Neural crest cell (in vitro differentiated cells): ENCODE measurements at regions not wholly inside any gene's neighbourhood (a gene's known extent, or its start where the extent isn't known, plus 50 kb on each side); places are given as distances from the start of the nearest gene placed in this dataset.
"Not testable (repeated sequence)": the region's sequence is repeated elsewhere in the genome, so short reads cannot be mapped to it uniquely, and the experiment has no call there.

Source experiments
- DNase-seq: peaks from one replicate; pipeline ENCODE4 v3.0.0; 2021; ENCODE audit warnings: low read depth, mixed read lengths, low spot score
- H3K27ac Mint-ChIP-seq: one replicate; pipeline ENCODE4 v1.8.0; 2021; ENCODE audit warnings: mild to moderate bottlenecking, mixed read lengths; ENCODE audit not compliant: unreplicated experiment
- H3K27me3 Mint-ChIP-seq: 2 replicates; pipeline ENCODE4 v1.8.0; 2021; ENCODE audit warnings: low read depth, mild to moderate bottlenecking, mixed read lengths
- H3K36me3 Mint-ChIP-seq: 2 replicates; pipeline ENCODE4 v1.8.0; 2021; ENCODE audit warnings: low read depth, mild to moderate bottlenecking, mixed read lengths
- H3K4me1 Mint-ChIP-seq: 2 replicates; pipeline ENCODE4 v1.8.0; 2021; ENCODE audit warnings: mixed read lengths
- H3K4me3 Mint-ChIP-seq: one replicate; pipeline ENCODE4 v1.8.0; 2021; ENCODE audit warnings: mild to moderate bottlenecking, mixed read lengths
- H3K9me3 Mint-ChIP-seq: 2 replicates; pipeline ENCODE4 v1.8.0; 2021; ENCODE audit warnings: mixed read lengths
- TF ChIP-seq, protein P1 (sequence below): fragments of 200-600 bp; sonication (generic); conservative IDR thresholded peaks from 2 replicates; pipeline ENCODE4 v1.5.0; 2021; ENCODE audit warnings: antibody characterized with exemption, mild to moderate bottlenecking

GRCh38 chr2:234364661-234365060, 132.2 kb downstream of the ARL4C start:
- H3K27ac Mint-ChIP-seq = no peak overlapping the region
- H3K4me3 Mint-ChIP-seq = no peak overlapping the region
- DNase-seq = no peak
- H3K27me3 Mint-ChIP-seq = no peaks in the 10 kb centered on the region
- H3K4me1 Mint-ChIP-seq = peaks cover 45% of the 10 kb centered on the region
- TF ChIP-seq, protein P1, sequence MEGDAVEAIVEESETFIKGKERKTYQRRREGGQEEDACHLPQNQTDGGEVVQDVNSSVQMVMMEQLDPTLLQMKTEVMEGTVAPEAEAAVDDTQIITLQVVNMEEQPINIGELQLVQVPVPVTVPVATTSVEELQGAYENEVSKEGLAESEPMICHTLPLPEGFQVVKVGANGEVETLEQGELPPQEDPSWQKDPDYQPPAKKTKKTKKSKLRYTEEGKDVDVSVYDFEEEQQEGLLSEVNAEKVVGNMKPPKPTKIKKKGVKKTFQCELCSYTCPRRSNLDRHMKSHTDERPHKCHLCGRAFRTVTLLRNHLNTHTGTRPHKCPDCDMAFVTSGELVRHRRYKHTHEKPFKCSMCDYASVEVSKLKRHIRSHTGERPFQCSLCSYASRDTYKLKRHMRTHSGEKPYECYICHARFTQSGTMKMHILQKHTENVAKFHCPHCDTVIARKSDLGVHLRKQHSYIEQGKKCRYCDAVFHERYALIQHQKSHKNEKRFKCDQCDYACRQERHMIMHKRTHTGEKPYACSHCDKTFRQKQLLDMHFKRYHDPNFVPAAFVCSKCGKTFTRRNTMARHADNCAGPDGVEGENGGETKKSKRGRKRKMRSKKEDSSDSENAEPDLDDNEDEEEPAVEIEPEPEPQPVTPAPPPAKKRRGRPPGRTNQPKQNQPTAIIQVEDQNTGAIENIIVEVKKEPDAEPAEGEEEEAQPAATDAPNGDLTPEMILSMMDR = no peak
- H3K9me3 Mint-ChIP-seq = no peaks in the 10 kb centered on the region
- peaks cover 2% of the 10 kb centered on the region for H3K36me3 Mint-ChIP-seq

- TF ChIP-seq, protein P1 = no peak
- no peaks in the 10 kb centered on the region for H3K27me3 Mint-ChIP-seq
- peaks cover 4% of the 10 kb centered on the region for H3K9me3 Mint-ChIP-seq
- H3K4me3 Mint-ChIP-seq = no peak overlapping the region
- H3K36me3 Mint-ChIP-seq = peaks cover 6% of the 10 kb centered on the region
- peaks cover 41% of the 10 kb centered on the region for H3K4me1 Mint-ChIP-seq
- H3K27ac Mint-ChIP-seq = peak overlapping the region; percentile 35
- no peak for DNase-seq
Observed at GRCh38 chr2:234363647-234364294, 133.1 kb downstream of the ARL4C start.

DNA sequence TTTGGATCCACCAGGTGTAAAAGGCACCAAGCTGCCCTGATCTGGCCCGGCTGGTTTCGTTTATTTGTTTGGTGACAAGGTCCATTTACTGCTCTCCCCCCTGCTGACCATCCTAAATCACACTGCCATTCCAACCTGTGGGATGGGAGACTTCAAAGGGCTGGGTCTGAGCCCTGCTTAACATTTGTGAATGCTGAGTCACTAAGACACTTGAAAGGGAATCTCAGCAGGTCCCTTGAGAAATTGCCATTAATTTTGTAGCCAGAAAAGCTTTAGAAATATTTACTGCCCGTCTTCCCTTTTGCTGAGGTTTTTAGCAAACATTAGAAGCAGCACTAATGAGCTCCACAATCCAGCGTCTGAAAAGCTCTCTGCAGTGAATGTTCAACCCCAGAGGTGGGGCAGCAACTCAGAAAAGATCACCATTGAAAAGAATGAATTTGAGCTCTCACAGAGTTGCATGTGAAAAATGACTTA, 133.8 kb downstream of the ARL4C start:
- Mint-ChIP-seq H3K27me3 (no peaks in the 10 kb centered on the region), H3K4me3 (no peak overlapping the region), H3K36me3 (peaks cover 6% of the 10 kb centered on the region), H3K9me3 (peaks cover 7% of the 10 kb centered on the region), H3K27ac (no peak overlapping the region), H3K4me1 (peaks cover 34% of the 10 kb centered on the region)
- TF ChIP-seq, protein P1 = no peak
- DNase-seq = no peak

DNA sequence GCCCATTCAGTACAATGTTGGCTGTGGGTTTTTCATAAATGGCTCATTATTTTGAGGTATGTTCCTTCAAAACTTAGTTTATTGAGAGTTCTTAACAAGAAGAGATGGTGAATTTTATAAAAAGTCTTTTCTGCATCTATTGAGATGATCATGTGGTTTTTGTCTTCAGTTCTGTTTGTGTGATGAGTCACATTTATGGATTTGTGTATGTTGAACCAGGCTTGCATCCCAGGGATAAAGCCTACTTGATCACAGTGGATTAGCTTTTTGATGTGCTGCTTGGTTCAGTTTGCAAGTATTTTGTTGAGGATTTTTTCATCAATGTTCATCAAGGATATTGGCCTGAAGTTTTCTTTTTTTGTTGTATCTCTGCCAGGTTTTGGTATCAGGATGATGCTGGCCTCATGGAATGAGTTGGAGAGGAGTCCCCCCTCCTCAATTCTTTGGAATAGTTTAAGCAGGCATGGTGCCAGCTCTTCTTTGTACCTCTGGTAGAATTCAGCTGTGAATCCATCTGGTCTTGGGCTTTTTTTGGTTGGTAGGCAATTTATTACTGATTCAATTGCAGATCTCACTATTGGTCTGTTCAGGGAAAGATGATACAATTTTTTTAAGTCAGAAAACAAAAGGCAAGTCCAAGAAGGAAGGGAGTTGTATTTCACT, 136.4 kb downstream of the ARL4C start:
- DNase-seq, H3K27ac Mint-ChIP-seq, H3K9me3 Mint-ChIP-seq, H3K4me3 Mint-ChIP-seq, H3K27me3 Mint-ChIP-seq, H3K36me3 Mint-ChIP-seq: not testable (repeated sequence)
- H3K4me1 Mint-ChIP-seq = peaks cover 36% of the 10 kb centered on the region

GRCh38 chr2:234357666-234358065, 139.2 kb downstream of the ARL4C start:
- TF ChIP-seq, protein P1 = no peak
- no peak overlapping the region for H3K27ac Mint-ChIP-seq
- peaks cover 10% of the 10 kb centered on the region for H3K9me3 Mint-ChIP-seq
- no peak overlapping the region for H3K4me3 Mint-ChIP-seq
- H3K4me1 Mint-ChIP-seq = peaks cover 30% of the 10 kb centered on the region
- DNase-seq = no peak
- H3K27me3 Mint-ChIP-seq = no peaks in the 10 kb centered on the region
- H3K36me3 Mint-ChIP-seq = peaks cover 6% of the 10 kb centered on the region

GRCh38 chr2:234355808-234356365, 141.0 kb downstream of the ARL4C start:
- Mint-ChIP-seq H3K36me3 (peaks cover 4% of the 10 kb centered on the region), H3K27ac (peak overlapping the region; percentile 47), H3K9me3 (peaks cover 16% of the 10 kb centered on the region), H3K27me3 (no peaks in the 10 kb centered on the region), H3K4me1 (peaks cover 26% of the 10 kb centered on the region), H3K4me3 (peak overlapping the region; percentile 35)
- no peak for DNase-seq
- TF ChIP-seq, protein P1 = no peak
